ENCODE measurements at regions not wholly inside any gene's neighbourhood (a gene's known extent, or its start where the extent isn't known, plus 50 kb on each side); places are given as distances from the start of the nearest gene placed in this dataset.

GRCh38 chr12:30816742-30817465 is 62.2 kb upstream of the CAPRIN2 start:
- H3K9ac ChIP-seq (ENCODE audit: low read length), result no peak overlapping the region
- H3K9me3 ChIP-seq (ENCODE audit: low read length), result no peaks in the 10 kb centered on the region
- no peaks in the 10 kb centered on the region for H3K9me2 ChIP-seq (ENCODE audit: low read depth, low read length)
- H3K4me1 ChIP-seq (ENCODE audit: insufficient read depth, low read length, severe bottlenecking), result no peaks in the 10 kb centered on the region
- no peaks in the 10 kb centered on the region for H4K20me1 ChIP-seq (ENCODE audit: insufficient read depth, low read length)
- no peak overlapping the region for H3K4me3 ChIP-seq (ENCODE audit: low read depth, low read length, poor library complexity, severe bottlenecking)
- no peaks in the 10 kb centered on the region for H3K79me2 ChIP-seq (ENCODE audit: insufficient read depth, low read length)
- peaks cover 3% of the 10 kb centered on the region; the same call in 1 of the 2 replicates for H3K27me3 ChIP-seq (ENCODE audit: insufficient read depth, low read length)
- H2AFZ ChIP-seq (ENCODE audit: low read length), result no peak overlapping the region
- no peaks in the 10 kb centered on the region for H3F3A ChIP-seq (ENCODE audit: insufficient read depth, low read length)
- TF ChIP-seq EZH2 (IDR thresholded peaks at IDR 0.05; ENCODE audit: borderline replicate concordance, low read length) (no peak), CTCF (IDR thresholded peaks at IDR 0.05; ENCODE audit: low read length) (no peak)
- H3K4me2 ChIP-seq (ENCODE audit: low read length), result no peak overlapping the region
- no peak overlapping the region for H3K27ac ChIP-seq (ENCODE audit: low read depth, low read length, poor library complexity, severe bottlenecking)
- no peaks in the 10 kb centered on the region for H3K36me3 ChIP-seq (ENCODE audit: insufficient read depth, low read length)

- Histone ChIP-seq H2AFZ (ENCODE audit: low read length) (no peak overlapping the region), H3K9me2 (ENCODE audit: low read depth, low read length) (no peaks in the 10 kb centered on the region), H3K9me3 (ENCODE audit: low read length) (no peaks in the 10 kb centered on the region), H3K4me3 (ENCODE audit: low read depth, low read length, poor library complexity, severe bottlenecking) (no peak overlapping the region), H3K9ac (ENCODE audit: low read length) (no peak overlapping the region), H3K27ac (ENCODE audit: low read depth, low read length, poor library complexity, severe bottlenecking) (no peak overlapping the region), H4K20me1 (ENCODE audit: insufficient read depth, low read length) (no peaks in the 10 kb centered on the region), H3K36me3 (ENCODE audit: insufficient read depth, low read length) (no peaks in the 10 kb centered on the region), H3K79me2 (ENCODE audit: insufficient read depth, low read length) (no peaks in the 10 kb centered on the region), H3F3A (ENCODE audit: insufficient read depth, low read length) (no peaks in the 10 kb centered on the region), H3K4me2 (ENCODE audit: low read length) (no peak overlapping the region), H3K4me1 (ENCODE audit: insufficient read depth, low read length, severe bottlenecking) (no peaks in the 10 kb centered on the region), H3K27me3 (ENCODE audit: insufficient read depth, low read length) (peaks cover 3% of the 10 kb centered on the region; the same call in 1 of the 2 replicates)
- TF ChIP-seq CTCF (IDR thresholded peaks at IDR 0.05; ENCODE audit: low read length) (no peak), EZH2 (IDR thresholded peaks at IDR 0.05; ENCODE audit: borderline replicate concordance, low read length) (no peak)
These were observed 59.5 kb upstream of the CAPRIN2 start for GRCh38 chr12:30814295-30814655.

- no peaks in the 10 kb centered on the region for H4K20me1 ChIP-seq (ENCODE audit: insufficient read depth, low read length)
- H3K9me2 ChIP-seq (ENCODE audit: low read depth, low read length), result no peaks in the 10 kb centered on the region
- H3K36me3 ChIP-seq (ENCODE audit: insufficient read depth, low read length), result no peaks in the 10 kb centered on the region
- no peaks in the 10 kb centered on the region for H3K79me2 ChIP-seq (ENCODE audit: insufficient read depth, low read length)
- H3K4me2 ChIP-seq (ENCODE audit: low read length), result no peak overlapping the region
- no peaks in the 10 kb centered on the region for H3K9me3 ChIP-seq (ENCODE audit: low read length)
- no peaks in the 10 kb centered on the region for H3K4me1 ChIP-seq (ENCODE audit: insufficient read depth, low read length, severe bottlenecking)
- H3K4me3 ChIP-seq (ENCODE audit: low read depth, low read length, poor library complexity, severe bottlenecking), result no peak overlapping the region
- no peak overlapping the region for H3K27ac ChIP-seq (ENCODE audit: low read depth, low read length, poor library complexity, severe bottlenecking)
- H3K9ac ChIP-seq (ENCODE audit: low read length), result no peak overlapping the region
- H3F3A ChIP-seq (ENCODE audit: insufficient read depth, low read length), result no peaks in the 10 kb centered on the region
- TF ChIP-seq EZH2 (IDR thresholded peaks at IDR 0.05; ENCODE audit: borderline replicate concordance, low read length), result no peak
- TF ChIP-seq CTCF (IDR thresholded peaks at IDR 0.05; ENCODE audit: low read length), result no peak
- H3K27me3 ChIP-seq (ENCODE audit: insufficient read depth, low read length), result peaks cover 3% of the 10 kb centered on the region; the same call in 1 of the 2 replicates
- H2AFZ ChIP-seq (ENCODE audit: low read length), result no peak overlapping the region
These were observed 59.0 kb upstream of the CAPRIN2 start for GRCh38 chr12:30813525-30814294.
